ENCODE measurements at regions not wholly inside any gene's neighbourhood (a gene's known extent, or its start where the extent isn't known, plus 50 kb on each side); places are given as distances from the start of the nearest gene placed in this dataset.

GRCh38 chr16:5463820-5464219 is 366.2 kb upstream of the EEF2KMT start:
- TF ChIP-seq CTCF (IDR thresholded peaks at IDR 0.05), result no peak
- TF ChIP-seq POLR2A (IDR thresholded peaks at IDR 0.05), result no peak

All from heart left ventricle (tissue), 13 donors.